ENCODE measurements at regions not wholly inside any gene's neighbourhood (a gene's known extent, or its start where the extent isn't known, plus 50 kb on each side); places are given as distances from the start of the nearest gene placed in this dataset.
"Not testable (repeated sequence)": the region's sequence is repeated elsewhere in the genome, so short reads cannot be mapped to it uniquely, and the experiment has no call there.

DNA sequence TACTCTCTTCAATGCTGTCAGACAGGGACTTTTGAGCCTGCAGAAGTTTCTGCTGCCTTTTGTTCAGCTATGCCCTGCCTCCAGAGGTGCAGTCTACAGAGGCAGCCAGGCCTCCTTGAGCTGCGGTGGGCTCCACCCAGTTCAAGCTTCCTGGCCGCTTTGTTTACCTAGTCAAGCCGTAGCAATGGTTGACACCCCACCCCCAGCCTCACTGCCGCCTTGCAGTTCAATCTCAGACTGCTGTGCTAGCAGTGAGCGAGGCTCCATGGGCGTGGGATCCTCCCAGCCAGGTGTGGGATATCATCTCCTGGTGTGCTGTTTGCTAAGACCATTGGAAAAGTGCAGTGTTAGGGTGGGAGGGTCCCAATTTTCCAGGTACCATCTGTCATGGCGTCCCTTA, 506.1 kb upstream of the FLRT2 start:
- DNase-seq = not testable (repeated sequence)

DNA sequence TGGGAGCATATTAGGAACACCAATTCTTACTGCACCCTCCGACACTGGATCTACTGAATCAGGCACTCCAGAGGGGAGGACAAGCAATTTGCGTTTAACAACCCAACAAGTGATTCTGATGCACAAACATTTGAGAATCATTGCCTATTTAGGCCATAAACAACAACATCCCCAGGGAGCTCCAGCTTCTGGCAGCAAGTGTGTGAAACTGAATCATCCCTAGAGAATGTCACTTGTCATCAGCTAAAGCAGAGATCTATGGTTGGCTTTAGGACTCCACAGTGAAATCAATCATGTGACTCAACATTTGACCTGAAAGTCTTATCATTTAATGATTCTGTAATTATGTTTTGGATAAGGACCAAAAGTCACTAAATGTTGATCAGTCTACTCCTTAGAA, 505.0 kb upstream of the FLRT2 start:
- no peak for DNase-seq

DNA sequence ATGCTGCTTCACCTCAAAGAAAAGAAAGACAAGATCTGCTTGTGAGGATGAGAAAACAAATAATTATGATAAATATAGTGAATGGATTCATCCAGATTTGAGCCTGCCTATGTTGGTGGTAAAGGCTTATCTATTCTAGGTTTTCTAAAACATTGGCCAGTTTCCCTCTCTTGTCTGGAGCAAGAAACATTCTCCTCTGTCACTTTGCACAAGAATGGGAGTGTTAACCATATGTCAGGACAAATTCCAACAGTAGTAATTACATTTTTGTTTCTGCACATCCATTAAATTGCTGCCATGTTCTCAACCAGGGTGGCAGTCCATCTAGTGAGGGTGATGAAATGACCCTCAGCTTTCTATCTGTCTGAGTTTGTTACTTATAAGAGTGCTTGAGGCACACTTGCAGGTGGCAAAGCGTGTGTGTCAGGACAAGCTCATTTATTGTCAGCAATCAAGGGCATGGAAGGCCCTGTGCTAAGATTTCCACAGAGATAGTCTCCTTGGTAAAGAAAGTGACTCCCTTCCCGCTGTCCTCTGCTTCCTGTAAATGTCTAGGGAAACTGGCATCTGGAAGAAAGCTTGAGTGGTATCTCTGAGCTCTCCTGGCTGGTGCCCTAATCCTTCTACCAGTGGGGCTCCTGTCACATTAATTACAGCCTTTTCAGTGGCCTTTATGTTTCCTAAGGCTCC, 502.1 kb upstream of the FLRT2 start:
- no peak for DNase-seq

DNA sequence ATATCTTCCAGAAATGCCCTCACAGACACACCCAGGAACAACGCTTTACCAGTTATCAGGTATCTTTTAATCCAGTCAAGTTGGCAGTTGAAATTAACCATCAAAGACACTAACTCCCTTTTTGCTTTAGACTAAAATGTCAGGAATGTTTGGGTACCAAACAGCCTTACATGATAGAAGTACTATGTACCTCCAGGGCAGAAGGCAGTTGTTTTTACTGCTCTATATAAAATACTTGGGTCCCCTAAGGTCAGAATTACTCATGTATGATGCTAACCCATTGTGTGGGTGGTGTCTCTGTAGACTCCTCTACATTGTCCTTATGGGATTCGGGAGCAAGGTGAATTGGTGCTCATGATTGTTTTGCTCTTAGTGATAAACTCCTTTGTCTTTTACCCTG, 492.5 kb upstream of the FLRT2 start:
- DNase-seq = no peak

DNA sequence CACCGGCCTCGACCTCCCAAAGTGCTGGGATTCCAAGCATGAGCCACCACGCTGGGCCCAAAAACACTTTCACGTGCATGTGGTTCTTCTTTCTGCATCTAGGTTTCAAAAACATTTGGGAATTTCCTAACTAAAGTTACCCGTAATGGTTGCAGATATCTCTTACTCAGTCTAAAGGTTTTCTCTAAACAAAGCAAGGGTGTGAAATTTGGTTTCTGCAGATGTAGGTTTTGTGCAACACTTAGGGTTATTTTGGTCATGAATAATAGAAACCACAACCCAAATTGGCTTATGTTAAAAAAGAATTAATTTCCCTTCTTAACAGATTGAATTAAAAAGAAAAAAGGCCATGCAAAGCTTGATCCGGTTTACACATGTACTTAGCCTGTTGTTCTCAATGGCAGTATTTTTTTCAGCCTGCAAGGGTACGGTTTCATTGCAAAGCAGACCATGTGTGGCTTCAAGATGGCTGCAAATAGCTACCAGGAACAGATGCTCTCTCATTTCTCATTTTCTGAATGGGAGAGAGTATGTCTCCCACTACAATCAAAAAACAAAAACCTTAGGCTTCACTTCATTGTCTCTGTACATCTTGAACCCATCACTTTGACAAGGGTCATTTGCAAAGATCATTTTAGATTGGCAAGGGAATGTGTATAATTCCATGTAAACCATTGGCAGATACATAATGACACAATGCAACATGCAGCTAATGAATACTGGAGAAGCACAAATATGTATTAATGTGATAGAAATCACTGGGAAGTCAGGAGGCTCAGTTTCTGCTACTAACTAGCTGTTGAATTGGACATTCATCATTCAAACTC, 491.2 kb upstream of the FLRT2 start:
- no peak for DNase-seq

DNA sequence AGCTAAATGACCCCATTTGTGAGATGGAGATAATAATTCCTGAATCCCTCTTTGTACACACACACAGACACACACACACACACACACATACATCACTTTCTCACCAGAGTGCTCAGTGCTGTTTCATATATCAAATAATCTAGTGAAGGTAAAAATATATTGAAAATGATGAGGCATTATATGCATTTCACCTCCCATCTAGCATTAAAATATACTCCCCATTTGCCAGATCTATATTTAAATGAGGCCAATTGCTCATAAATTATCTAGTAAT, 490.7 kb upstream of the FLRT2 start:
- no peak for DNase-seq

DNA sequence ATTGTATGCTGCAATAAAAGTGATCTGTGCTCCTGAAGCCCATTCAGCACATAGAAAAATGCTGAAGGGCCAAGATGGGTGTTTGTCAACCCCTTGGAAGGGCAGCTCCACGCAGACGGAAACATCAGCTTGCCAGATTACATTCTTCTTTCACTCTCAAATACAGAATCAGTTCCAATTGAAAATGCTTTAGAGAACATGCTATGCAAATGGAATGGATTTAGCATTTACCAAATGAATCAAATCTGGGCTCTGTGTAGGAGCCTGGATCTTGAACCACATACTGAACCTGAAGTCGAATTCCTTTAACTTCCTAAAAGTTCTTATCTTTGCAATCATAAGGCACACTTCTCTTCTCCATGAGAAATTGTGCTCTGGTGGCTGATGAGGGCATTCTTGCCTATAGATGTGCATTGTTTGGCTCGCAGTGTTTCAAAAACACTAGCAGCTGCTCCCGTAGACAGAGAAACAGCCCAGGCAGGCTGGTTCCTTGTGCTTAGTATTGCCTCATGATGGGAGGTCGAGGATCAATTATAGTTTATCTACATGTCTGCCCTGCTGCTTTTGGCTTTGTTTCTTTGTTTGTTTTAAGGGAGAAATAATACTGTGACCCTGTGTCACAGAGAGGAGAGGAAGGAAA, 489.8 kb upstream of the FLRT2 start:
- DNase-seq = no peak

DNA sequence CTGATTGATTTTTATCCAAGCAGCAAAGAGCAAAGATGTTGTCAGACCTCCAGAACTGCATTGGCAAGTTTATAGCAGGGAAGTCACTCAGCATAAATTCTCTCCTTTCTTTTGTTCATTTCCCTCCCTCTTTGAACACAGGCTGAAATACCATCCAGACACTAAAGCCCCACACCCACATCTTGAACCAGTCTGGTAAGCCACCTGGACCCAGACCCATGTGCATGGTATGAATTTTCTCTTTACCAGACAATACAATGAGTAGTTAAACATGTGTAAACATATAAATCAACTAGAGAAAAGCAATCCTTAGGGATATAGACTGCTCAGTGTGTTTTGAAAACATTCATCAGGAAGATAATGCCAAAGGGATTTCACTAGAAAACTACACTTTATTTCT, 488.3 kb upstream of the FLRT2 start:
- no peak for DNase-seq

DNA sequence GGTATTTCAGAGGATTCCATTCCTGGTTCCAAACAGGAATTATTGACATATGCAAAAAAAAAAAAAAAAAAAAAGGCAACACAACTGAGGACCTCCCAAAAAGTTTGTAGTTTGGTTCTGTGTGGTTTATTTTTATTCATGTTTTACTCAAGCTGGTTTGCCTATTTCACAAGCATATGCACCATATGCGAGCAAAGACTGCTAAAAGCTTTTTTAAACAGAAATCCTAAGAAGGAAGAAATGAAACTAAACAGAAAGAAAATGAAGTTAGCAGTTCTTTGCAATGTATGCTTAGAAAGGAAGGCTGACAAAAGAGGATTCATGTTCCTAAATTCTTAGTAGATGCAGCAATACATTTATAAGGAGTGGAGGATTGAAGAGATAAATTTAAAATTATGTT, 487.6 kb upstream of the FLRT2 start:
- no peak for DNase-seq

DNA sequence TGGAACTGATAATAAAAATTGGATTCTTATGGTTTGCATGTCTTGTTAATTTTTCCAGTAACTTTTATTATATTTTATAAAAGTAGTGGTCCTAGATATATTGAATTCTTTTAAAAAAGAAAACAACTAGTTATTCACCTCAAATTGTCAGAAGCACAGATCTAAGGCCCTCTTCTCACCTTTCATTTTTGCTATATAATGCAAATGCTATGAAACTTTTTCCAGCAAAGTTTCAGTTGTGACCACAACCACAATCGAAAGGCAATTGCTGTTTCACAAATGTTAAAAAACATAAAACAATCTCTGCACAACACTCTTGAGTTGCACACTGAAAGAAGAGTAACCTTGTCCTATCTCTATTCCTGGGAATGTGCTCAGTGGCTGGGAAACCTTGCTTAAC, 479.8 kb upstream of the FLRT2 start:
- DNase-seq = no peak

DNA sequence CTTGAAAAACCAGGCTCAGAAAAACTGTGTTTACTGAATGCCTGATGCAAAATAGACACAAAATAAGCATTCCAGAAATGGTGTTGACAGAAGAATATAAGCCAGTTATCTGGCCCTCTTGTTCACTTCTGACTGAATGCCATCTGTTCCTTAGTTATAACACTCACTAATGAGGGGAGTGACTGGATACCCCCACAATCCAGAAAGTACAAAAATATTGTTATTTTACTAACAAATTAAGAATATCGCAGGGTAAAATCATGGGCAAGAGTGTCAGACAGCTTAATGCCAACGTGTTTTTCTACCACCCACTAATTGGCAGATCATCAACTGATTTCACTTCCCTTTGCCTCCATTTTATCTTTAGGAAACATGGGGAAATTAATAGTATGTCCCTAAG, 477.3 kb upstream of the FLRT2 start:
- no peak for DNase-seq

DNA sequence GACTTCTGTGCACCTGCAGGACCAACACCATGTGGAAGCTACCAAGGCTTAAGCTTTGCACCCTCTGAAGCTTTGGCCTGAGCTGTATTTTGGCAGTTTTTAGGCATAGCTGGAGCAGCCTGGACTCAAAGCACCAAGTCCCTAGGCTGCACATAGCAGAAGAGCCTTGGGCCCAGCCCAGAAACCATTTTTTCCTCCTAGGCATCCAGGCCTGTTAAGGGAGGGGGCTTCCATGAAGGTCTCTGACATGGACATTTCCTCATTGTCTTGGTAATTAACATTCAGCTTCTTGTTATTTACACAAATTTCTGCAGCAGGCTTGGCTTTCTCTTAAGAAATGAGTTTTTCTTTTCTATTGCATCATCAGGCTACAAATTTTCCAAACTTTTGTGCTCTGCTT, 475.8 kb upstream of the FLRT2 start:
- no peak for DNase-seq

DNA sequence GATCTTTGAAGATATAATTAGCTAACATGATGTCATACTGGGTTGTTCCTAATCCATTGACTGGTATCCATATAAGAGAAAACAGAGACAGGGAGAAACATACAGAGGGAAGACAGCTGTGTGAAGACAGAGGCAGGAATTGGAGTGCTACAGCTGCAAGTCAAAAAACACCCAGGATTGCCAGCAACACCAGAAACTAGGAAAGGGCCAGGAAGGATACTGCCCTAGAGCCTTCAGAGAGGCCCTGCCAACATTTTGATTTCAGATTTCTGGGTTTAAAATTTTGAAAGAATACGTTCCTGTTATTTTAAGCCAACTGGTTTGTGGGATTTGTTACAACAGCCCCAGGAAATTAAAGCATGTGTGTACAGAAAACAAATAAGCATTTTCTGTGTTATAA, 473.7 kb upstream of the FLRT2 start:
- no peak for DNase-seq

DNA sequence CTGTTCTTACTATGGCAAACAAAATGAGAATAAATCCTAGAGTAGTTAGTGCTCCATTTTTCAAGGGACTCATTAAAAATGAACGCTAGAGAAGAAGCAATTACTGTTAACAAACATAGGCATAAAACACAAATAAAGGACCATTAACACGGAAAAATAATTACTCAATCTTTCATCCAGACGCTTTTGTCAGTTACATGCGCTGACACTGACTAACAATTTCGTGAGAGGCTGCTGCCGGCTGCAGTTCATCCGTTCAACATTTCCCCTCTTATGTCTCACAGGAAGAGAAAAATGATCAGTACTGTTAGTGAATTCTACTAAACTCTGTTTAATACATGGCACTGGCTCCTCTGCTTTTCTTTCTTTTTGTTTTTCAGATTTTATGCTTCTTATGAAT, 472.7 kb upstream of the FLRT2 start:
- no peak for DNase-seq

DNA sequence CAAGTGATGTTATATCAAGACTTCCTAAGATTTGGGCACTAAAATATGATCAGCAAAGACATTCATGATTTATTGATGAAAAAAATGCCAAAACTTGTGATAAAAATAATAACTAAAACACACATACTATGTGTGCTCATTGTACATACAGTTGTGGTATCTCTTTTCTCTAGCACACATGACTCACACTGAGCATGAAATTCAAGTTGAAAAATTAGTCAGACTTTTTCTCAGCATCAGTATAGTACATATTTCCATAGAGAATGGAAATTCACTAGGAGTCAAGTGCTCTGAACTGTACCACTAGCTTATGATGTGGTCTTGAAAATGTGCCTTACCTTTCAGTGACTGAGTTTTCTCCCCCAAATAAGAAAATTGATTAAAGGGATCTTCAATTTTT, 471.8 kb upstream of the FLRT2 start:
- DNase-seq = no peak

DNA sequence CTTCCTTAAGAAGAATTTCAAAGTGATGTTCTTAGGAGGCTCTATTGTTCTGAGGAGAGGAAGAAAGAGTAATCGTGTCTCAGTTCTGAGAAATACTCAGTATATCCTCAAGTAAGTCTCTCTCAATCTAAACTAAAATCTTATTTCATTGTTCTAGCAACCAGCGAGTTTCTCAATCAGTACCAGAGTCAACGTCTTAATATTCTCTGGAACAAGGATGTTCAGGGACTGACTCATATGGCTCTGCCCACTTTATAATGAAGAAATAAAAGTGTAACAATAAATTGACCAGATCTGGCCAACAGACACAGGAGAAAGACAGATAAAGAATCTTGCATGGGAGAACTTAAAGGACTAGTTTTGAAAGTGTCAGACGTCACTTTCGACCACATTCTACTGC, 469.8 kb upstream of the FLRT2 start:
- no peak for DNase-seq

DNA sequence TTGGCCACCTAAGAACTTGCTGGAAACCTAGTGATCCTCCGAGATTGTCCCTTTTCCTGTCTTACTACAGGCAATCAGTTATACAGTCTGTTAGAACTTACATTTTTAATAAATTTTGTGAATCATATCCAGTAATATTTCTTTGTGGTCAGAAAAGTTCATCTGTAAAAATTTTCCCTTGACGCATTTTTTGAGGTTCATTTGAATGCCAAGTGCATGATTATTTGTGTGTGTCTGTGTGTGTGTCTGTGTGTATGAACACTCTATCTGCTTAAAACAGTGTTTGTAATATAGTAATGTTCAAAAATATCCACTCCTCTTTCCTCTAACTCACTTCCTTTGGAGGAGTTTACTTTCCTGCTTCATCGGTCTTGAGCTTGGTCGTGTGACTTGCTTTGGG, 468.7 kb upstream of the FLRT2 start:
- DNase-seq = no peak

DNA sequence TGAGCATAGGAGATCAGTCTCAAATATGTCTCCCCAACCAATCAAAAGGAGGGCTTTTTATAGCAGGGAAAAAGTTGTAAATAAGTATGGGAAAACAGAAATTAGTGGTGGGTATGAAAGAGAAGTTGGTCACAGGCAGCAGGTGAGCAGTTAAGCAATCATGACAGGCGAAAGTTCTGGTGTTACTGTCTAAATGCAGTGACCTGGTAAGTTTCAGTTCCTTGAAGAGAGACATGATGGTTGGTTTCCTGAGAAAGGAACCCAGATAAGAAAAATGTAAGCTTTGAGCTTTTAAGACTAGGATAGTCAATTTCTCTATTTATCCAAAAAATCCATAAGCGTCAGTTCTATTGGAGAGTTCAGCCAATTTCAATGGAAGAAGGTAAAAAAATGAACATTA, 466.2 kb upstream of the FLRT2 start:
- no peak for DNase-seq

DNA sequence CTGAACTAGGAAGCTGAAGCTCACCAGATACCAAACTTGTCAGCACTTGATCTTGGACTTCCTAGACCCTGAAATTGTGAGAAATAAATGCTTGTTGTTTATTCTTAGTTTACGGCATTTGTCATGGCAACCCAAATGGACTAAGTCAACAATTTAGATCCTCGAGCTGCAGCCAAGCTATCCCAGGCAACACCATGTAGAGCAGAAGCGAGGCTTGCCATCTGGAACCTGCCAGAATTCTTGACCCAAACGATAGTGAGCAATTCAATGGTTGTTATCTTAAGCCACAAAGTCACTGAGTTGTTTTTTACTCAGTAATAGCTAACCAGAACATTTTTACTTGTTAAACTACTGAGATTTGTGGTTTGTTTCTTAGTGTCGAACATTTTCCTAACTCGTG, 458.5 kb upstream of the FLRT2 start:
- no peak for DNase-seq

DNA sequence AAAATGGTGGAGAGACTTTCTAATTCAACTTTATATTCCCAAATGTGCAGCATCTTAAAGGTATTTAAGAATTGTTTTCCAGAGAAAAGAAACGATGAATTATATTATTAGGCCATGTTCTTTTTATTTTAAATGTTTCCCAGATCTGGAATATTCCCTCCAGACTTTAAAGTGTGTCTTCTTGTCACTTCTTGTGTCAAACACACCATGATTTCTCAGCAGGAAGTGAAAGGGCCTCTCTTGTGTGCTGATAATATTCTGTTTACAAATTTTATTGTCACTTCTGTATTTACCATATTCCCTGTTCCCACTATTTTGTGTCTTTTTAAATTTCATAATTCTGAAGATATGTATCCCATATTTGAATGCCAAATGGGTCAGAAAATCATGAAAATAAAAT, 455.0 kb upstream of the FLRT2 start:
- no peak for DNase-seq

DNA sequence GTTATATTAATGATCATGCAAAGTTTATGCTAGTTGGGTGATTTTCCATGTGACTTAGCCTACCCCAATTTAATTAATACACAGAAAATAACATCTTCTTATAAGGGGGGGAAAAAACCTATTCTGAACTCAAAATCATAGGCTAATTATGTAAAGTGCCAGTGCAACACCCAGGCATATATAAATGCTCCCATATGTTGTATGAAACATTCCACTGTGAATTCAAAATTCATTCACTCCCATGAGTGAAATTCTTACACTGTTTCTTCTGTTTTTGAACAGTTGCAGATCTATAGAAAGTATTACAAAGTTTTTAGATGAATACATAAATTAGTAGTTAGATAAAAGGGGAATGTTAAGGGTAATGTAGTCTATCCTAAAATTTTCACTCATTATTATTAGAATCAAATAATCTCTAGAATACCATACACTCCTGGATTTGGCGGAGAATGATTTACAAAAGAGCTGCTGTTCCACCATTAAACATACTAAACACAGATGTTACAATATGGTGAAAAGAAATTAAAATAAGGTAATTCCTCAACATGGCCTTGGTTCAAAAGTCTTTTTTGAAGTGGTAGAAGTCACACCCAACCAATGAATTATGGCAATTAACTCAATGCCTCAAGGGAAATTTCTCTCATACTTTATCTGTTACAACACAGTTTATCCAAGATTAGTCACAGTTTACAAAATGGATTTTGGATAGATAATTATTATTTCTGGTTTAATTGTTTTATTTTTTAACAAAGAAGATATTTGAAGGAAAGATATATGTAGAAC, 454.1 kb upstream of the FLRT2 start:
- DNase-seq = no peak

DNA sequence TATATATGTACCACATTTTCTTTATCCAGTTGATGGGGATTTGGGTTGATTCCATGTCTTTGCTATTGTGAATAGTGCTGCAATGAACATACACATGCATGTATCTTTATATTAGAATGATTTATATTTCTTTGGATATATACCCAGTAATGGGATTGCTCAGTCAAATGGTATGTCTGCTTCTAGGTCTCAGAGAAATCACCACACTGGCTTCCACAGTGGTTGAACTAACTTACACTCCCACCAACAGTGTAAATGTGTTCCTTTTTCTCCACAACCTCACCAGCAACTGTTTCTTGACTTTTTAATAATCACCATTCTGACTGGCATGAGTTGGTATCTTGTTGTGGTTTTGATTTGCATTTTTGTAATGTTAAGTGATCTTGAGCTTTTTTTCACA, 452.2 kb upstream of the FLRT2 start:
- not testable (repeated sequence) for DNase-seq

DNA sequence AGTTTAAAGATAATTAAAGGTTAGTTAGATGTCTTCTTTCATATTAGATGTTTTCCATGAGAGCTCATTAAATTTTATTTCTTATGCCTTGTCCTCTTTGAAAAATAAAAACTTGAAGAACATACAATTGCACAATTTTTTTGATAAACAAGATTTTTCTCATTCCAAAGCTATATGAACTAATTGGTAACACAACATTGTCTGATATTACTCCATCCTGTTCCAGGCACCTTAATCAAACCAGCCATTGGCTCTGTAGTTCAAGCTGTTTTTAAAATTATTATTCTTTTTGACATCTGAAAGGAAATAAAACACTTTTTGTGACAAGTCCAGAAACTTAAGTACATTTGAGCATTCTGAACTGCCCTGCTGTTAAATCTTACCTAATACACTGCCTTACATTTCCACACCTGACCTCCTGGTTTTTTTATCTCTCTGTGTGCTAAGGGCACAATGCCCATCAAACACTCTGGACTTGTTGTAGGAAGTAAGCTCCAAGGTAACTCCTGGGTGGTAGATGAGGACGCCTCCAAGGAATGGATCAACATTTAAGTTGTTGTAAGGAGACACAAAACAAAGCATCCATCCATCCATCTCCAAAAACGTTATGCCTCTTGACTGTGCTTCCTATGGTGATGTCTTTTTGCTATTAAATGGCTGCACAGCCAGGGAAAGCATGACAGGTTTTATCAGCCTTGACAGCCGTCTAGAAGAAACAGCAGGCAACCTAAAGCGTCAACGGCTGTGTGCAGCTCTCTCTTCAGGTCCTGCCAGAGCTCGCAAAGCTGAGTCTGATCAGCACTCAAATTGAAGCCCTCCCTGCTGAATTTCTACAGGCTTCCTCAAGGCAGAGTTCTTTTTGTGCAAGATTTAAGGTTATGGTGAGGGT, 449.9 kb upstream of the FLRT2 start:
- no peak for DNase-seq

All from NCI-H774 (cell line).